EH (cell line): ENCODE measurements at regions not wholly inside any gene's neighbourhood (a gene's known extent, or its start where the extent isn't known, plus 50 kb on each side); places are given as distances from the start of the nearest gene placed in this dataset.

Experiments used
- DNase-seq: peaks from one replicate; pipeline ENCODE4 v3.0.0-alpha.2; 2015; ENCODE audit warnings: low read depth

DNA sequence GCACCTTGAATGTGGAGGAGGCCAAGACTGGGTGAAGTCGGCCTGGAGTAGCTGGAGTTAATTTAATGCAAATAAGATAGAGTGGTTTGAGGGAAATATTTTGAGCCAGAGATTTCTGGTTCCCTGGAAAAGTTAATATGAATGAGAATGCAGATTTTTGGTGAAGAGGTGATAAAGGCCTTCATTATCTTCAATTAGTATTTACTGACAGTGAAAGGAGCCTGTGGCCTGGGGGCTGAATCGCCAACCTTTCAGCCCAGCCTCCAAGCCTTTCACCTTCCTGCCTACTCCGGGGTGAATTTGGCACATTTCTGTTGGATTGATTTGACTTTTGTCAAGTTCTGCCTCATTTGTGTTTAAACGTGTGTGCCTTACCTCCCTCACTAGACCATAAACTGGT is 147.8 kb downstream of the SOX2 start:
- DNase-seq: no peak

DNA sequence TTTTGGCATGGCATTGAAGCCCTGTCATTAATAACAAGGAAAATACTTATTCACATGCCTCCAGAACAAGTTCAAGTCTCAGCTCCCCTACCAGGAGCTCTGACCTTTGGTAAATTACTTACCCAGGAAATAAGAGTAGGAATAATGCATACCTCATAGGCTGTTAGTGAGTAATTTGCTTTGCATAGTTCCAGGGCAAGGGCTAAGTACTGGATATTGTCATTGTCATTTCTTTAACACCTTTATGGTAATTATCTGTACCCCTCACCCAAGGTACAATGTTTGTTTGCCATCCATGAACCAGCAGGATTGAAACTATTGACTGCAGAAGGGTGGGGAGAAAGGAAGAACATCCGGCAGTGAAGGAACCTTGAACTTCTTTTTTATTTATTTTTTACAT is 148.5 kb downstream of the SOX2 start:
- no peak for DNase-seq

DNA sequence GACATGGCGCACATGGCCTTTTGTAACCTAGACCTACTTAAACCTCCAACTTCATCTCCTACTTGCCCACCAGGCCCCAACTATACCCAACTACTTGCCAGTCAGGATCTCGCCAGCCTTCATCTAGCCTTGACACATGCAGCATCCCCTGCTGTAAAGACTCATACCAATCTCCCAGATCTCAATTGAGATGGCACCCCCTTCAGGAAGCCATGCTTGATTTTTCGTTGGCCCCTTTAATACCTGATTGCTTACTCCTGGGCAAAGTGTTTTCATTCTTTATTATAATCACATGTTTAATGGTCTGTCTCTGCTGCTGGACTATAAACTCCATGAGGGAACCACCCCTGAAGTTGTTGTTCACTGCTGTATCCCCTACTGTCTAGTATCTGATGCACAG is 150.8 kb downstream of the SOX2 start:
- no peak for DNase-seq

DNA sequence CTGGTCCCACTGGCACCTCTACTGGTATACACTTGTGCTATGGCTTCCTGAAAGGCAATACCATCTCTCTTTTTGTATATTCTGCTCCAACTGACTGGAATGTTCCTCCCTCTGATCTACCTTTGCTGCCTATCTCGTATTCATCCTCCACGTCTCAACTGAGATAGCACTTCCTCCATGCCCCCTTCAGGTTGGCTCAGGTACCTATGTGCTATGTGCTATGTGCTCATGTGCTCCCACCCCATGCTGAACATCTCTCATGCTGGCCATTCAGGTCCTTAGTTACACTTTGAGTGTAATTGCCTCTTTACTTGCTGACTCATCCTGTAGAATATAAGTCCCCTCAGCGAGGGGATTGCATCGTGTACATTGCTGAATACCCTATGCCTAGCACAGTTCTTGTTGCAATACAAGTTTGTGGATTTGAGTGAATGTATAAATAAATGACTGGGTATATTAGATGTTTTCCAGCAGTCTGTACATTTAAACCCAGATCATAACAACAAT is 156.9 kb downstream of the SOX2 start:
- no peak for DNase-seq

DNA sequence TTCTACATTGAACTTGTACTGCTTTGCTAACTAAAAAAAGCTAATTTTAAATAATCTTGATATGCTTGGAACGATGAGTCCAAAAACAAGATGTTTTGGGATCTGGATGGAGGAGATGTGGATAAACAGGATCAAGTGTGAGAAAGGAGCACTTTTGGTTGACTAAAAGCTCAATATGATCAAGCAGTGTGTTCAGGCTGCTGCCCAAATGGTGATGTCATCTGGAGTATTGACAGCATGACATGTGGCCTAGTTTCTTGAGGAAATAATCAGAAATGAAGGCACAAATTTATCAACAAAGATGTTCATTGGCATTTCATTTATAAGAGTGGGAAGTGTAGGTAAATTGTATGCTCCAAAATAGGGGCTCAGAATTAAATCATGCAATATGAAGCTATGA is 161.2 kb downstream of the SOX2 start:
- no peak for DNase-seq

DNA sequence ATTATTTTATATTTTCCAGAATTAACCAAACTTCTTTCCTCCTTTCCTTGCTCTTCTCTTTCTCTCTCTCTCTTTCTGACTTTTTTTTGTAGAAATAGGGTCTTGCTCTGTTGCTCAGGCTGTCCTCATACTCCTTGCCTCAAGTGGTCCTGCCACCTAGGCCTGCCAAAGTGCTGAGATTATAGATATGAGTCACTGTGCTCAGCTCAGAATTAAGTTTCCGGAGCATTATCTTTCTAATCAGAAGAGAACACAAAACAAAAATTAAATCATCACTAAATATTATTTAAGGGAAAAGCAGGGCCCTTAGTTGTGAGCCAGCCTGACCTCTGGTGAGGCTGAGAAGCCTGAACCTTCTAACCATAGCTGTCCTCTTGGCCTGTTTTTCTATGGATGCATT is 168.2 kb downstream of the SOX2 start:
- DNase-seq: no peak

DNA sequence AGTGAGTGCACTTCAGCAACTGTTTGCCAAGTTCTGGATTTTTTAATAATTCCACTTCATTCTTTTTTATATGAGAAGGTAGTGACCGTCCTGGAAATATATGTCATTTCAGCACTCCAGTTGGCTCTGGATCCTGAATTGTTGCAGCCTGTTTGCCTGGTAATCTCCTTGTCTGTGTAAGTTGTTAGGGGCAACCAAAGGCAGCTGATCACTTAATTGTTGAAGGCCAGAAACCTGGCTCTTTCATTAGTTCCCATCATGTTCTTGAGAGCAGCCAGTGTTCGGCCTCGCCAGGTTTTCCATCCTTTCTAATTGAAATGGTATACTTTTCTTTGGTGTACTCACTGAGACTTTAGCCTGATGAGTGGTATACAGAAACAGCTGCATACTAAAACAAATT is 168.6 kb downstream of the SOX2 start:
- DNase-seq: no peak

DNA sequence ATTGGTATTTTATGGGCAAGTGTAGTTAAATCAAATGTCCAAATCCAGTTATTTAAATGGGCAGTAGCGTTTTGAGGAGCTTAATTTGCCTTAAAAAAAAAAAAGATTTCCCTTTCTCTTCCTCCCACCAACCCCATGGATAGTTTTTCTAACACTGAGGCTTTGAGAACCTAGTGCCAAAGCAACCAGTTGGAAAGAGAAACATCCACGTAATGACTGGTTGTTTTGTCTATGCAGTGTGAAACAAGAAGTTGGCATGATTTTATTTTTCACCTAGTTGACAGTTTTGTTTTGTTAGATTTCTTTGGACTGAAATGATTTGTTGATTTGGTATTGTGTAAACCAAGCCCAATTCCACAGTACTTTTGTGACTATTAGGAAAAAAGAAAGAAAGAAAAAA is 170.0 kb downstream of the SOX2 start:
- DNase-seq: no peak

DNA sequence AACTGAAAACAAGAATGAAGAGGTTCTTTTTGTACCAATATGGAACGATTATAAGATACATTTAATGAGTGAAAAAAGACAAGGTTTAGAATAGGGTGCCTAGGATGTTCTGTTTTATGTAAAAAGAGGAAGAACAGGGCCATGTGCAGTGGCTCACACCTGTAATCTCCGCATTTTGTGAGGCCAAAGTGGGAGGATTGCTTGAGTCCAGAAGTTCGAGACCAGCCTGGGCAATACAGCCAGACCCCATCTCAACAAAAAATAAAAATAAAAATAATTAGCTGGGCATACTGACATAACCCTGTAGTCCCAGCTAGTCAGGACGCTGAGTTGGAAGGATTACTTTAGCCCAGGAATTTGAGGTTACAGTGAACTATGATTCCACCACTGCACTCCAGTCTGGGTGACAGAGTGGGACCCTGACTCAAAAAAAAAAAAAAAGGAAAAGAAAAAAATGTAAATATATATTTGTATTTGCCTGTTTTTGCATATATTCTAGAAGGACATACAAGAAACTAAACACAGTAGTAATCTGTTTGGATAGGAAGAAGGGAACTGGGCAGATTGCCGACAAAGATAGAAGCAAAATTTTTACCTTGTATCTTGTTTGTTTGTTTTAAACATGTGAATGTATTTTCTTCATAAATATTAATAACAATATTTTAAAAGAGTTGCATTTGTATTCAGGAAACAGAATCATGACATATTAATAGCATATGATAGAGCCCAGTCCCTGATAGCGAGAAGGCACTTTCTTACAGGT is 174.3 kb downstream of the SOX2 start:
- DNase-seq: no peak

DNA sequence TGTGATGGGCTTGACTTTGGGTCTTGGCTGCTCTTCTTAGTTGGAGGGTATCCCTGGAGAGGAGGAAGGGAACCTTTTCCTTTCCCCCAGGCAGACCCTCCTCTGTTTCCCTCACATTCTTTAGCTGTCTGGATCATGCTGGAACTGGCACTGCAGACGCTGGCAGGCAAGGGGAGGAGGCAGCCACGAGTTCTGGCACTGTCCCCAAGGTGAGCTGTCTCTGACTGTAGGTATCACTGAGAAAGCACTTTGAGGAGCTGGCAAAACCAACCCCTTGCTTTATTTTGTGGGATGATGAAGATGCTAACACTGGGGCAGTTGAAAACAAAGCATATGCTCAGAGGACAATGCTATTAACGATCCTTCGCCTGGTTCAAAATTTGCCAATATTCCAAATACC is 175.0 kb downstream of the SOX2 start:
- no peak for DNase-seq

DNA sequence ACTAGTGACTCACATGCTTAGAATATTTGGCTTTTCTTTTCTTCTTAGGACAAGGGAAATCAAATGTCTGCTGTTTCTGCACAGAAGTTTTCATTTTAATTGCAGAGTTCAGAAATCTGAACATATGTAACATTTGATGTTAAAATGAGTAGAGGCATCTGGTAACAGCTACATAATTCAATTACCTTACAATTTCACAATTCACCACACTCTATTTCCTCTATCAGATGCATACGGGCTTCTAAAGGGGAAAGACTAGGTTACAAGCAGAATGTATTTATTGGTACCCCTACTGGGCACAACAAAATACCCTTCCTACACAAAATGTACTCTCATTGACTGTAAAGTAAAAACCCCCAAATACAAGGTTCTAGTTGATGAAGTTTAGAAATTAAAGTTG is 176.0 kb downstream of the SOX2 start:
- no peak for DNase-seq

DNA sequence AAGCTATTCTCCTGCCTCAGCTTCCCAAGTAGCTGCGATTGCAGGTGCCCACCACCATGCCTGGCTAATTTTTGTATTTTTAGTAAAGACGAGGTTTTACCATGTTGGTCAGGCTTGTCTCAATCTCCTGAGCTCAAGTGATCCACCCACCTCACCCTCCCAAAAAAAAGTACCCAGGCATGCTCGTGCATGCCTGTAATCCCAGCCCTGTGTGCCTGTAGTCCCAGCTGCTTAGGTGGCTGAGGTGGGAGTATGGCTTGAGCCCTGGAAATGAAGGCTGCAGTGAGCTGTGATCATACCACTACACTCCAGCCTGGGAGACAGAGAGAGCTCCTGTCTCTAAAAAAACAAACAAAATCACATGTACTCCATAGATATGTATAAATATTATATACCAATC is 176.5 kb downstream of the SOX2 start:
- DNase-seq: no peak

DNA sequence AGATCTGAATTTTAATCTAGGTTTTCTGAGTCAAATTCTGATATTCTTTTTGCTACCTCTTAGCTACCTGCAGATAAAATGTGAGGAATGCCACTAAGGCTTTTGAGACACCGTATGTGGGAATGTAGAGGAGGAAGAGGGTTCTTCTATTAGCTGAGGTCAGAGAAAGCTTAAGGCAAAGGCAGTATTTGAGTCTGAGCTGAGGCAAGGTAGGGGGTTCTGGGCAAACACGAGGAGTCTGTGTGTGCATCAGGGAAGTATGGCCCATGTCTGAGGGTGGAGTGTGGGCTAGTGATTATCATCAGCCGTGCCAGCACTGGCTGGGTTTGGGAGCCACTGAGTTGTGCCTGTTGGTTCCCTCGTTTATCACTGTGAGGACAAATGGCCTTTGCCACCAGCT is 181.1 kb downstream of the SOX2 start:
- no peak for DNase-seq

DNA sequence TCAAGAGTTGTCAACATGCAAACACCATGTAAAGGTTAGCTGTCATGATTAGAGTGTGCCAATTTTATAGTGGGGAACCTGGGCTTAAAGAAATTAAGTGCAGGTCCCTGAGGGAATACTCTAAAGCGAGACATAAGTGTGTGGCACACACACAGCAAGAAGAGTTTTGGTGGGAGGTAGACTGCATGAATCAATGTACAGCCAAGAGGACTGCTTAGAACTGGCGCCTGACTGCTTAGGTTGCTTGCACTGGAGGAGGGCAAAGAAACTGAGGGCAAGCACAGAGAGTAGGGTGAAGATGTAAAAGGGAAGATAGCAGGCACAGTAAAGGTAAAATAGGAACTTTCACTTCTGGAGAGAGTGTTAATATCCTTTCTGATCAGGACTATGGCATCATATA is 184.9 kb downstream of the SOX2 start:
- DNase-seq: no peak

DNA sequence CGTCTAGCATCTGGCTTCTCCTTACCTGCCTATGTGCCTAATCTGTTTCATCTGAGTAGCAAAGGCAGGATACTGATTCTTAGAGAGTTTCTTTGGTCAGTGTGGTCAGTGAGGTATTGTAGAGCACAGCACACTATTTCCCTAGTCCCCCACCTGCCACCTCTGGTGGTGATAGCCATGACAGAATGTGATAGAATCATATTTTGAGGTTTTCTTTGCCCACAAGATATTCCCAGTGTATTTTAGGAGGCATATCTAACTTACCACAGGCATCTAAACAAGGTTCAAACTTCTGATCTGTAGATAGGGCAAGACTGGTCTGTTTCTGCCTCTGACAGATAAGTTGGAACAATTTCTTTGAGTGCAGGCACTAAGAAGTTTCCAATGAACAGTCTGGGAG is 188.0 kb downstream of the SOX2 start:
- no peak for DNase-seq

DNA sequence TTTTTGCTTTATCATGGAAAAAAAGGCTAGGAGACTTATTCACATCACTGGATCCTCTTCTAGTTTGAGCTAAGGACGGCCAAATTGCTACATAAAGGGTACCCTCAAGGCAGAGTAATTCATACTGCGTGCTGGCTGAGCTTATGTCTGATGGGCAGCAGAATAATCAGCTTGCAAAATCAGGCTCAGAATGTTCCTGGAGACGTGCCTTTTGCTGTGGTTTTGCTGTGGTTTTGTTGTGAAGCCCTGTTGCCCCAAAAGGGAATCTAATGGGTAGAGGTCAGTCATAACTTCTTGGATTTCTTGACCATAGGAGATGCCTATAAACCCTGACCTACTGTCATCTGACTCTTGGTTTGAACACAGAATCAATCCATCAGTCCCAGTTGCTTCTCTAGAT is 189.9 kb downstream of the SOX2 start:
- DNase-seq: no peak

DNA sequence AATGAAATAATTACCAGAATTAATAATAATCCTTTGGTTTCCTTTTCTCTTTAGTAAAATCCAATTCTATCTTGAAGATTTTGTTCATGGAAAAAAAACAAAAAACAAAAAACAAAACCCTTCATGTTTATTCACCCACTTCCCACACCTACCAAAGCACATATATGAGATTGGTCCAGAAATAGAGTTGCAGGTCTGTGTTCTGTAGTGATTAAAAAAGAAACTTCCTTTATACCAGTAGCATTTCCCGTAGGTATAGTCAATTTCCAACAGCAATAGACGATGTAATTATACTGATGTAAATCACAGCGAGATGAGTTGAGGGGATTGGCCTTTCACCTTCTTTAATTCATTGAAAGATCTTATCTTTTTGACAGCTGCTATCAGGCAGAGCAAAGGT is 194.6 kb downstream of the SOX2 start:
- DNase-seq: no peak

DNA sequence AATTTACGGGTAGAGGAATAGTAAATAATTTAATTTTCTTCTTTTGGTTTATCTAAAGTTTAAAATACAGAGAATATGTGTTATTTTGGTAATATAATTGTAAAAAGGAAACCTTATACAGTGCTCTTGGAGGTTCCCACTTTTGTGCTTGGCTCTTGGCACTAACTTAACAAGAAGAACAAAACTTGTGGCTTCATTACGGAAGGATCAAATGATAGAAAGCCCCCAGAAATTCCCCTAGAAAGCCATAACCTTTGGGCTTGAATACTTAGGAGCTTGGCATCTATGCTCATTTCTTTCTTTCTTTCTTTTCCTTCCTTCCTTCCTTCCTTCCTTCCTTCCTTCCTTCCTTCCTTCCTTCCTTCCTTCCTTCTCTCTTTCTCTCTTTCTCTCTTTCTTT is 197.5 kb downstream of the SOX2 start:
- DNase-seq: no peak

DNA sequence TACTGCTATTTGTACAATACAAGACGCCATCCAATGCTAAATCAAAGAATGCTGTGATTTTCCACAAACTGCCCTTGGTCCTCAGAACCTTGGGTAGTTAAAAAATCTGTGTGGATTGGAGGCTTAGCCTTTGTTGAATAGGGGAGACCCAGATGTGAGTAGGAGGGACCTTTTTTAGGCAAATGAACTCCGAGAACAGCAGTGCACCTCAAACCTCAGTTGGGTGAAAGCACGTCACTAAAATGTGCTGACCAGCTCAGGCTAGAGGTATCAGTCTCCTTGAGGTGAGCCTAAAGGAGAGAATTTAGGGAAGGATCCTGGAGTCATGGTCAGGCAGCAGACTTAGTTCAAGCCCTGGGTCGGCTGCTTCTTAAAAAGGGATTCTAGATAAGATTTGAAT is 200.7 kb downstream of the SOX2 start:
- no peak for DNase-seq

DNA sequence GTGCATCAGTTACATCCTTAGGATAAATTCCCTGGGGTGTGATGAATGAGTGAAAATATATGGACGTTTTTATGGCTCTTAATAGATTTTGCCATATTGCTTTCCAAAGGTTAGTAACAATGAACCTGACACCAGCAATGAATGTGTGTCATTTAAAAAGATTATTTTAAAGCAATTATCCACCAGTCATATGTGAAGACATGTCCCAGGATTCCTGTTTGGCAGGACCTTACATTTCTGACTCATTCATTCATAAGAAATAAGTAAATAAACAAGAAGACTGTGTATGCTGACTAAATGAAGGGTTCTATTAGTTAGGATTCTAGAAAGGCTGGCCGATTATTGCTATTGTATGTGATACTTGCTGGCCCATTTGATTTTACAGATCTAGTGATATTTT is 201.5 kb downstream of the SOX2 start:
- DNase-seq: no peak

DNA sequence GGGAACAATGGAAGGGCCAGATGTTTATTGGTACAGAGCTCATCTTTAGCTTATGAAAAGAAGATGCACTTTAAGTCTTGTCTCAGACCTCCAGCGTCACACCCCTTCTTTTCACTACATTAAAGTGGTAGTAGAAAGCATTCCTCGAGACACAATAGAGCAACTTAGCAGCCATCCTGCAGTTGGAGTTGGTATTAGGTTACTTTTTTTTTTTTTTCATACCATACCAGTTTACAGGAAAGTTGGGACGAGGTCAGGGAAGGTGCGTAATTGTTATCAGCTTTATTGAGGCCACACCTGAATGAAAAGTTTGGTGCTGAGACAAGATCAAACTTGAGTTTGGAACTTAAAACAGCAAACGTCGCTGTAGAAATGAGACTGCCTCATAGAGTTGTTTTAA is 203.8 kb downstream of the SOX2 start:
- DNase-seq: no peak

DNA sequence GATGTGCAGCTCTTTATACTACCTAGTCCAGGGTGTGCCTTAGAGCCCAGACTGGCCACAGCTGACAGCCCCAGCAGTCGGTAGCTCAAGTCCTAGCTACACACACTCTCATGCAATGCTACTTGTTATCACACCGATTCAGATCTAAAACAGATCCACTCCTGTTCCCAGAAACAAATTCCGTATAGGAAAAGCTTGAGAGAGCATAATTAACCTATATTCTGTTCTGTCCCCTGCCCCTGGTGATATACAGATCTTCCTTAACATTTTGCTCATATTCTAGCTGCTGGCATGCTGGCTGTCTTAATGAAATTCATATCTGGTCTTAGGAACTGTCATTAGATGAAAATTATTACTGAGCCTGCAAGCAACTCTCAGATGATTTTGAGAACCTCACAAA is 204.3 kb downstream of the SOX2 start:
- DNase-seq: no peak

DNA sequence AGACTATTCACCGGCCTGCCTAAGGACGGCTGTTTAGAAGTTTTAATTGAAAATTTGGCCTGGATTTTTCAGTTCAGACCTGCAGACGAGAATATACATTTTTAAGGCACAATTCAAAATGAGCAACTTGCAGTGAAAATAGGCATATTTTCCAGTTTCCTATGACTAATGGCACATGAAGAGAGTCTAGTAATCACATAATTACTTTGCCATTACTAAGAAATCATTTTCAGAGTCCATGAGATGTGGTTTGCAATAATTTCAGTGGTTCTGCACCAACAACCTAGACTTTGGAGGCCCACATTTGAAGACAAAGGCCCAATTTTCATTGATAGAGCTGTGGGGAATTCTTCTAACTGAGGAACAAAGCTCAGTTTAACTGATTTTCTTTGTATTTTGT is 205.3 kb downstream of the SOX2 start:
- no peak for DNase-seq

DNA sequence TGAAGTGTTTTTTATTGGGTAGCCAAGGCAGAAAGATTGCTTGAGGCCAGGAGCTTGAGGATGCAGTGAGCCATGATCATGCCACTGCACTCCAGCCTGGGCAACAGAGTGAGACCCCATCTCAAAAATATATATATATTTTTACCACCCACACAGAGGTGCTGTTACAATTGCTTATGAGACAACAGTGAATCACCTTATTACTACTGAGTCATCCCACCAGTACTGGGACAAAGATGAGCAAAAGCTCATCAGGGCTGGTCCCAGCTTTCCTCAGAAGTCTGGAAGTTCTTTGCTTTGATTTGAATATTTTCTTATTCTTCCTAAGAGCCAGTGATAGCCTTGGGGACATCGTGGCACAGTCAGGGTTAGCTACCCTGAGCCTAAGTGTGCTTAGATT is 207.7 kb downstream of the SOX2 start:
- no peak for DNase-seq

DNA sequence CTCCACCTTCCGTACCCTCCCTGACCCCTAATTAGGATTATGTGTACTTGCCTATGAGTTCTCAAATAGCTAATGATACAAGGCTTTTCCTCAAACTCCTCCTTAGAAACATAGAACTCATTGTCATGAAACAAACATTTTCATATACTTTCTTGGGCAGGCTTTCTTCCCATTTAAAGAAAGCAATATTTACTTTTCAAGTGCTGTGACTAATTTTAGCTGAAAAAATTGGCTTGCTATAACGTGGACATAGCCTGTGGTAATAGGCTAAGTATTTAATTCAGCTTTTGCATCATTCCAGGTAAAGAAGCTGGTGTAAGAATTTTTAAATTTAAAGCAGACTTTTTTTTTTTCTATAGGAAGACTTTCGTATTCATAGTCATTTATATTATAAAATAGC is 208.7 kb downstream of the SOX2 start:
- no peak for DNase-seq
